MM.1S (cell line): ENCODE measurements at regions not wholly inside any gene's neighbourhood (a gene's known extent, or its start where the extent isn't known, plus 50 kb on each side); places are given as distances from the start of the nearest gene placed in this dataset.

Experiments used
- DNase-seq: peaks from one replicate; pipeline ENCODE4 v3.0.0-alpha.2; 2015
- H2AFZ ChIP-seq: fragments of 300-600 bp; sonication (generic); 2 replicates; pipeline ENCODE4 v1.6.0; 2016; ENCODE audit warnings: antibody characterized with exemption, low read length
- H3F3A ChIP-seq: fragments of 300-600 bp; sonication (generic); 2 replicates; pipeline ENCODE4 v1.6.1; 2016; ENCODE audit warnings: mild to moderate bottlenecking, antibody characterized with exemption, low read length, moderate library complexity, mixed read lengths; ENCODE audit not compliant: insufficient read depth
- H3K27ac ChIP-seq: fragments of 300-600 bp; sonication (generic); 2 replicates; pipeline ENCODE4 v1.5.1; 2016; ENCODE audit warnings: mild to moderate bottlenecking, low read length
- H3K27me3 ChIP-seq: fragments of 300-600 bp; sonication (generic); replicated peaks from 2 replicates; pipeline ENCODE4 v1.6.0; 2016; ENCODE audit warnings: low read length; ENCODE audit not compliant: insufficient read depth
- H3K36me3 ChIP-seq: fragments of 300-600 bp; sonication (generic); replicated peaks from 2 replicates; pipeline ENCODE4 v1.6.1; 2016; ENCODE audit warnings: mild to moderate bottlenecking, low read length, mixed read lengths; ENCODE audit not compliant: insufficient read depth
- H3K4me1 ChIP-seq: fragments of 300-600 bp; sonication (generic); 2 replicates; pipeline ENCODE4 v1.6.1; 2016; ENCODE audit warnings: low read length, mixed read lengths
- H3K4me2 ChIP-seq: fragments of 300-600 bp; sonication (generic); 2 replicates; pipeline ENCODE4 v1.6.0; 2016; ENCODE audit warnings: low read depth, low read length
- H3K4me3 ChIP-seq: fragments of 300-600 bp; sonication (generic); 2 replicates; pipeline ENCODE4 v1.5.1; 2016; ENCODE audit warnings: low read length, mixed read lengths
- H3K79me2 ChIP-seq: fragments of 300-600 bp; sonication (generic); 2 replicates; pipeline ENCODE4 v1.6.1; 2016; ENCODE audit warnings: mixed run types, low read length, mixed read lengths
- H3K9ac ChIP-seq: fragments of 300-600 bp; sonication (generic); 2 replicates; pipeline ENCODE4 v1.6.1; 2016; ENCODE audit warnings: low read length, mixed read lengths
- H3K9me2 ChIP-seq: fragments of 300-600 bp; sonication (generic); replicated peaks from 2 replicates; pipeline ENCODE4 v1.6.1; 2016; ENCODE audit warnings: mild to moderate bottlenecking, low read length, mixed read lengths; ENCODE audit not compliant: insufficient read depth
- H3K9me3 ChIP-seq: fragments of 300-600 bp; sonication (generic); replicated peaks from 2 replicates; pipeline ENCODE4 v1.6.1; 2016; ENCODE audit warnings: mild to moderate bottlenecking, low read length, mixed read lengths; ENCODE audit not compliant: insufficient read depth
- H4K20me1 ChIP-seq: fragments of 300-600 bp; sonication (generic); 2 replicates; pipeline ENCODE4 v1.6.1; 2016; ENCODE audit warnings: mild to moderate bottlenecking, low read length, moderate library complexity, mixed read lengths; ENCODE audit not compliant: insufficient read depth
- CTCF ChIP-seq: fragments of 300-600 bp; sonication (generic); IDR thresholded peaks from 2 replicates; pipeline ENCODE4 v1.5.1; 2016; ENCODE audit warnings: antibody characterized with exemption, low read length, mixed read lengths
- EZH2 ChIP-seq: fragments of 300-600 bp; sonication (generic); optimal IDR thresholded peaks from 2 replicates; pipeline ENCODE3; 2017; ENCODE audit warnings: low read depth, mild to moderate bottlenecking, antibody characterized with exemption, low read length, mixed read lengths
- EZH2phosphoT487 ChIP-seq: fragments of 300-600 bp; sonication (generic); IDR thresholded peaks from 2 replicates; pipeline ENCODE4 v1.6.1; 2018; ENCODE audit warnings: antibody characterized with exemption, low read length

GRCh38 chr19:28485292-28485691, 727.7 kb downstream of the UQCRFS1 start:
- Histone ChIP-seq H3K27ac (no peak overlapping the region), H3K27me3 (no peaks in the 10 kb centered on the region), H3K4me2 (no peak overlapping the region), H3F3A (peaks cover 22% of the 10 kb centered on the region), H3K9ac (no peak overlapping the region), H3K79me2 (peaks cover 4% of the 10 kb centered on the region; the same call in 1 of the 2 replicates), H3K9me3 (no peaks in the 10 kb centered on the region), H3K36me3 (no peaks in the 10 kb centered on the region), H4K20me1 (no peaks in the 10 kb centered on the region), H3K4me3 (no peak overlapping the region), H3K9me2 (no peaks in the 10 kb centered on the region), H2AFZ (no peak overlapping the region), H3K4me1 (peaks cover 45% of the 10 kb centered on the region)
- no peak for TF ChIP-seq EZH2
- no peak for TF ChIP-seq CTCF
- TF ChIP-seq EZH2phosphoT487 = no peak
- DNase-seq = no peak

- H3K27ac ChIP-seq = no peak overlapping the region
- H3K4me1 ChIP-seq = peaks cover 31% of the 10 kb centered on the region
- peaks cover 17% of the 10 kb centered on the region for H3F3A ChIP-seq
- H3K9me3 ChIP-seq = no peaks in the 10 kb centered on the region
- no peak overlapping the region for H3K9ac ChIP-seq
- DNase-seq = no peak
- no peak for TF ChIP-seq EZH2
- no peak for TF ChIP-seq EZH2phosphoT487
- TF ChIP-seq CTCF = no peak
- H2AFZ ChIP-seq = no peak overlapping the region
- no peaks in the 10 kb centered on the region for H3K9me2 ChIP-seq
- no peaks in the 10 kb centered on the region for H3K79me2 ChIP-seq
- H3K36me3 ChIP-seq = no peaks in the 10 kb centered on the region
- no peaks in the 10 kb centered on the region for H4K20me1 ChIP-seq
- no peak overlapping the region for H3K4me2 ChIP-seq
- H3K27me3 ChIP-seq = no peaks in the 10 kb centered on the region
- H3K4me3 ChIP-seq = no peak overlapping the region
These were observed 729.8 kb downstream of the UQCRFS1 start for GRCh38 chr19:28483197-28483596.

GRCh38 chr19:28482221-28482620, 730.7 kb downstream of the UQCRFS1 start:
- Histone ChIP-seq H3K9me2 (no peaks in the 10 kb centered on the region), H3K4me2 (no peak overlapping the region), H3K4me3 (no peak overlapping the region), H3K9me3 (no peaks in the 10 kb centered on the region), H3K79me2 (no peaks in the 10 kb centered on the region), H2AFZ (no peak overlapping the region), H4K20me1 (no peaks in the 10 kb centered on the region), H3K9ac (no peak overlapping the region), H3K27me3 (no peaks in the 10 kb centered on the region), H3F3A (peaks cover 7% of the 10 kb centered on the region), H3K27ac (no peak overlapping the region), H3K36me3 (no peaks in the 10 kb centered on the region), H3K4me1 (peaks cover 23% of the 10 kb centered on the region)
- DNase-seq = no peak
- TF ChIP-seq EZH2phosphoT487 (no peak), CTCF (no peak)
